Ishikawa (cell line): ENCODE measurements at regions not wholly inside any gene's neighbourhood (a gene's known extent, or its start where the extent isn't known, plus 50 kb on each side); places are given as distances from the start of the nearest gene placed in this dataset.

Source experiments
- CEBPB ChIP-seq: IDR thresholded peaks from 2 replicates; pipeline ENCODE4 v1.6.1; 2012
- CREB1 ChIP-seq: IDR thresholded peaks from 2 replicates; pipeline ENCODE4 v1.6.1; 2012; ENCODE audit warnings: low read depth
- EGR1 ChIP-seq: IDR thresholded peaks from 2 replicates; pipeline ENCODE4 v1.6.1; 2012
- EP300 ChIP-seq: IDR thresholded peaks from 2 replicates; pipeline ENCODE4 v1.6.1; 2012; ENCODE audit warnings: borderline replicate concordance
- FOXM1 ChIP-seq: IDR thresholded peaks from 2 replicates; pipeline ENCODE4 v1.6.1; 2012; ENCODE audit warnings: low read depth, borderline replicate concordance
- MAX ChIP-seq: IDR thresholded peaks from 2 replicates; pipeline ENCODE4 v1.6.1; 2012
- NFIC ChIP-seq: IDR thresholded peaks from 2 replicates; pipeline ENCODE4 v1.6.1; 2012
- RAD21 ChIP-seq: IDR thresholded peaks from 2 replicates; pipeline ENCODE4 v1.6.1; 2012; ENCODE audit warnings: low read depth
- TAF1 ChIP-seq: IDR thresholded peaks from 2 replicates; pipeline ENCODE4 v1.6.1; 2012; ENCODE audit warnings: low read depth, mild to moderate bottlenecking
- TEAD4 ChIP-seq: IDR thresholded peaks from 2 replicates; pipeline ENCODE4 v1.6.1; 2012
- YY1 ChIP-seq: IDR thresholded peaks from 2 replicates; pipeline ENCODE4 v1.6.1; 2012; ENCODE audit warnings: low read depth
- ZBTB7A ChIP-seq: IDR thresholded peaks from 2 replicates; pipeline ENCODE4 v1.6.1; 2012; ENCODE audit warnings: low read depth
- TF ChIP-seq, protein P1 (sequence below): IDR thresholded peaks from 2 replicates; pipeline ENCODE4 v1.6.1; 2012; ENCODE audit warnings: low read depth, mild to moderate bottlenecking

DNA sequence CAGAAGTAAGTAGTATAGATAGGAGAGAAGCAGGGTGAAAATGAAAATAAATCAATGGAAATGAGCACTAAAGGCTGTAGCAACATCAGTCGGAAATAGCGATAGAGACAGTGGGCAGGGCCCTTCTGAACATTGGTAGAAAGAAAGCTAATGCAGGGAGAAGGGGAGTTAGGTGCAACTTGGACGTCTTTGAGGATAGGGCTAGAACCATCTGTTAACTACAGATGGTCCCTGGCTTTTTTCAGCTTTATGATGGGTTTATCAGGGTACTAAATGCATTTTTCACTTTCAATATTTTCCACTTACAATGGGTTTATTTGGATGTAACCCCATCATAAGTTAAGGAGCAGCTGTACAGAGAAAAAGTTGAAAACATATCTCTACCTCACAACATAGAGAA lies 72.8 kb upstream of the CNR1 start:
- TF ChIP-seq CREB1 (no peak), ZBTB7A (no peak), TAF1 (no peak), NFIC (no peak), TEAD4 (no peak), YY1 (no peak), FOXM1 (no peak), EGR1 (no peak), RAD21 (no peak), EP300 (no peak), MAX (no peak), CEBPB (no peak)
- TF ChIP-seq, protein P1, sequence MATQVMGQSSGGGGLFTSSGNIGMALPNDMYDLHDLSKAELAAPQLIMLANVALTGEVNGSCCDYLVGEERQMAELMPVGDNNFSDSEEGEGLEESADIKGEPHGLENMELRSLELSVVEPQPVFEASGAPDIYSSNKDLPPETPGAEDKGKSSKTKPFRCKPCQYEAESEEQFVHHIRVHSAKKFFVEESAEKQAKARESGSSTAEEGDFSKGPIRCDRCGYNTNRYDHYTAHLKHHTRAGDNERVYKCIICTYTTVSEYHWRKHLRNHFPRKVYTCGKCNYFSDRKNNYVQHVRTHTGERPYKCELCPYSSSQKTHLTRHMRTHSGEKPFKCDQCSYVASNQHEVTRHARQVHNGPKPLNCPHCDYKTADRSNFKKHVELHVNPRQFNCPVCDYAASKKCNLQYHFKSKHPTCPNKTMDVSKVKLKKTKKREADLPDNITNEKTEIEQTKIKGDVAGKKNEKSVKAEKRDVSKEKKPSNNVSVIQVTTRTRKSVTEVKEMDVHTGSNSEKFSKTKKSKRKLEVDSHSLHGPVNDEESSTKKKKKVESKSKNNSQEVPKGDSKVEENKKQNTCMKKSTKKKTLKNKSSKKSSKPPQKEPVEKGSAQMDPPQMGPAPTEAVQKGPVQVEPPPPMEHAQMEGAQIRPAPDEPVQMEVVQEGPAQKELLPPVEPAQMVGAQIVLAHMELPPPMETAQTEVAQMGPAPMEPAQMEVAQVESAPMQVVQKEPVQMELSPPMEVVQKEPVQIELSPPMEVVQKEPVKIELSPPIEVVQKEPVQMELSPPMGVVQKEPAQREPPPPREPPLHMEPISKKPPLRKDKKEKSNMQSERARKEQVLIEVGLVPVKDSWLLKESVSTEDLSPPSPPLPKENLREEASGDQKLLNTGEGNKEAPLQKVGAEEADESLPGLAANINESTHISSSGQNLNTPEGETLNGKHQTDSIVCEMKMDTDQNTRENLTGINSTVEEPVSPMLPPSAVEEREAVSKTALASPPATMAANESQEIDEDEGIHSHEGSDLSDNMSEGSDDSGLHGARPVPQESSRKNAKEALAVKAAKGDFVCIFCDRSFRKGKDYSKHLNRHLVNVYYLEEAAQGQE = no peak
